IgD-negative memory B cell (primary cell): ENCODE measurements at regions not wholly inside any gene's neighbourhood (a gene's known extent, or its start where the extent isn't known, plus 50 kb on each side); places are given as distances from the start of the nearest gene placed in this dataset.

Experiments
- H3K27ac Mint-ChIP-seq, 3 donors: one replicate each; pipeline ENCODE4 v1.8.0; 2020 to 2022; ENCODE audit warnings: mild to moderate bottlenecking in 3 of 3, mixed read lengths in 3 of 3, moderate library complexity in 1 of 3
- H3K27me3 Mint-ChIP-seq: one replicate; pipeline ENCODE4 v1.8.0; 2021; ENCODE audit warnings: mixed read lengths
- H3K36me3 Mint-ChIP-seq: one replicate; pipeline ENCODE4 v1.8.0; 2020; ENCODE audit warnings: mild to moderate bottlenecking, mixed read lengths
- H3K4me1 Mint-ChIP-seq, 3 donors: one replicate each; pipeline ENCODE4 v1.8.0; 2020 to 2022; ENCODE audit warnings: mixed read lengths in 3 of 3, mild to moderate bottlenecking in 1 of 3
- H3K4me3 Mint-ChIP-seq, 4 donors: one replicate each; pipeline ENCODE4 v1.8.0; 2020 to 2022; ENCODE audit warnings: mild to moderate bottlenecking in 4 of 4, mixed read lengths in 4 of 4, moderate library complexity in 3 of 4
- H3K9me3 Mint-ChIP-seq, 3 donors: one replicate each; pipeline ENCODE4 v1.8.0; 2020 to 2021; ENCODE audit warnings: mixed read lengths in 3 of 3, mild to moderate bottlenecking in 1 of 3

DNA sequence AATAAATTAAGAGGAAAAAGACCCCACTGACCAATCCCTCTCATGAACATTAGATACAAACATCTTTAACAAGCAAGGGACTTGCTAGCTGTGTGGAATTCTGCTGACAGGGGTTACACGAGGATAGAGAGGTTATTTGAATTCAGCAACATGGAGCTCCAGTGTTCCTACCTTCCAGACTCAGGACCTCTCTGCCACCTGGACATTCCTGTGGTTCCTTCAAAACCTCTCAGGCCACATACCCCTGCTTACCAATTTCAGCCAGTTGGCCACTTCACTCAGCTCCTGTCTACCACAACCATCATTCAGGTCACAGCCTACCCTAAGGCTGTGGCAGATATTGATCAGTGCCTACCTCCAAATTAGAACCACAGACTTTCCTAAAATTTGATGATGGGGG lies 147.5 kb downstream of the RRAGC start:
- no peaks in the 10 kb centered on the region for H3K4me1 Mint-ChIP-seq
- H3K36me3 Mint-ChIP-seq, result peaks cover 2% of the 10 kb centered on the region
- no peak overlapping the region for H3K27ac Mint-ChIP-seq
- H3K9me3 Mint-ChIP-seq, result peaks cover 0 to 7% (median 0%) of the 10 kb centered on the region in 3 donors
- peaks cover 1% of the 10 kb centered on the region for H3K27me3 Mint-ChIP-seq
- no peak overlapping the region for H3K4me3 Mint-ChIP-seq

DNA sequence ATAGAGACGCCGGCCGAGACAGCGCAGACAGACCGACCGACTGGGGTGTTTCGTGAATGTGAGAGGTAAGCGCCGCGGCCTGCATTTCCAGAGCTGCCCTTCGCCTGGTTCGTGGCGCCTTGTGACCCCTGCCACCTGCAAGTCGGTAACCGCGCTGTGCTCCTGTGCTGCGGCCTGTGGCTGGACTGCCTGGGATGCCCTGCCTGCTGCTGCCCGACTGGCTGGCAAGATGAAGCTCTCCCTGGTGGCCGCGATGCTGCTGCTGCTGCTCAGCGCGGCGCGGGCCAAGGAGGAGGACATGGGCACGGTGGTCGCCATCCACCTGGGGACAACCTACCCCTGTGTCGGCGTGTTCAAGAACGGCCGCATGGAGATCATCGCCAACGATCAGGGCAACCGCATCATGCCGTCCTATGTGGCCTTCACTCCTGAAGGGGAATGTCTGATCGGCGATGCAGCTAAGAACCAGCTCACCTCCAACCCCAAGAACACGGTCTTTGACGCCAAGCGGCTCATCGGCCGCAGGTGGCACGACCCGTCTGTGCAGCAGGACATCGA lies 150.8 kb downstream of the RRAGC start:
- peaks cover 5% of the 10 kb centered on the region for H3K27me3 Mint-ChIP-seq
- H3K4me3 Mint-ChIP-seq, result no peak overlapping the region
- H3K9me3 Mint-ChIP-seq, result peaks cover 2 to 16% (median 14%) of the 10 kb centered on the region in 3 donors
- no peak overlapping the region for H3K27ac Mint-ChIP-seq
- no peaks in the 10 kb centered on the region for H3K4me1 Mint-ChIP-seq
- H3K36me3 Mint-ChIP-seq, result no peaks in the 10 kb centered on the region

DNA sequence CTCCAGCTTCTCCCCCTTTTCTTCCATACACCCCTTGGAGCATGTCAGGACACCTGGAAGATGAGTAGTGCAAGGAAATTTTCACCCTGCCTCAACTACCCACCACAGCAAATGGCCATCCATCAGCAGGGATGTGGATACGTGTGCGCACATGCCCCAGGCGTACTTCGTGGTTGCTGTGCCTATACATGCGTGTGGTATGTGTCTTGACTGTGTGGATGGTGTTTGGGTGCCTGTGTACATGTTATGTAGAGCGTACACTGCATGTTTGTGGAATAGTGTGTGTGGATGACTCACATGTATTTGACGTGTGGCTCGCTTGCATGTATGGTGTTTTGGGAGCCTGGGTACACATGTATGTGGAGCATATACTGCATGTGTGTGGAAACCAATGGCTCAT lies 158.5 kb downstream of the RRAGC start:
- no peak overlapping the region for H3K27ac Mint-ChIP-seq
- no peaks in the 10 kb centered on the region for H3K4me1 Mint-ChIP-seq
- no peak overlapping the region for H3K4me3 Mint-ChIP-seq
- H3K36me3 Mint-ChIP-seq, result peaks cover 5% of the 10 kb centered on the region
- peaks cover 3 to 16% (median 6%) of the 10 kb centered on the region in 3 donors for H3K9me3 Mint-ChIP-seq
- peaks cover 2% of the 10 kb centered on the region for H3K27me3 Mint-ChIP-seq

DNA sequence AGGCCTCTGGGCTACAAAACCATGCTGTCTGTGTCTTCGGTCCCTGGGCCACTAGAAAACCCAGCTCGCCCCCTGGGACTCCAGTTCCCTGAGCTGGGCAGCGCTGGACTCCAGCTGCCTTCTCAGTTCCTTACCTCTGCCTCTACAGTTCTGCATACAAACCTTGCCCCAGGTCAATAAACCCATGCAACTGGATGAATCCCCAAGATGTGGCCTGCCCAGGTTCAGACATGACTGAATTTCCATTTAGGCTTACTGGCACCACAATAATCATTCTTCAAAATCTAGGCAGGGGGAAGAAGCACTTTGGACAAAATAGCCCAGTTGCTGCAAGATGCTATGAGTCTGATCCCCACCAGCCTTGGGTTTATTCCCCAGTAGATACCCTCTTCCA lies 159.5 kb downstream of the RRAGC start:
- peaks cover 2% of the 10 kb centered on the region for H3K27me3 Mint-ChIP-seq
- H3K4me1 Mint-ChIP-seq, result no peaks in the 10 kb centered on the region
- peaks cover 3 to 8% (median 4%) of the 10 kb centered on the region in 3 donors for H3K9me3 Mint-ChIP-seq
- peaks cover 5% of the 10 kb centered on the region for H3K36me3 Mint-ChIP-seq
- H3K27ac Mint-ChIP-seq, result no peak overlapping the region
- H3K4me3 Mint-ChIP-seq, result no peak overlapping the region

DNA sequence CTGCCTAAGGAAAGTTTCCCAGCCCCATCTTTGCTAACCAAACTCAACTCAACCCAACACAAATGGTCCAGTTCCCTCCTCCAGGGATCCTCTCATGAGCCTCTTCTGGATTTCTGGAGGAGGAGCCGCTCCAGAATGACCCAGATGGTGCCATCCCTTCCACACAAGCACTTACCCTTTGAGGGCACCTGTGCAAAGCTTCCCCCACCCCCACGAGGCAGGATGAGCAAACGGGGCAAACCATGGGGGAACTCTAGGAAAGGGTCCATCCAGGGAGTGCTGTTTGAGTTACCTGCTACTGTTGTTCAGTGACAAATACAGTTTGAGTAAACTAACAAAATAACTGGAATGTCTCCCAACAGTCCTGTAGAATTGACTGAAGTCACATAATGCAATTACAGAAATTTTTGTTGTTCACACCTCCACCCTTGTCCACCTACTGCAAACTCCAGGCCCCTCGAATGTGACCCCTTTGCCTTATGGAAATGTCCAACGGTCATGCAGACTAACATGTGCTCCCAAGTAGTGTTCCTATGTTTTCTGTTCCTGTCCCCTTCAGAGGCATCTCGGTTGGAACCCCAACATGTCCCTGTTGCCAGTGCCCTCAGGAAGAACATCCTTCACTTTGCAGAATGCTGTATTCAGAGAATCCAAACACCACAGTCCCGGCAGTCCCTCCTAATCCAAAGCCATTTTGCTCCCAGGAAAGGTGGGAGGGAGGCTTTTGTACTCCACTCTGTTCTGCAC lies 160.1 kb downstream of the RRAGC start:
- peaks cover 5% of the 10 kb centered on the region for H3K36me3 Mint-ChIP-seq
- H3K4me1 Mint-ChIP-seq, result no peaks in the 10 kb centered on the region
- no peak overlapping the region for H3K27ac Mint-ChIP-seq
- H3K4me3 Mint-ChIP-seq, result no peak overlapping the region
- peaks cover 2% of the 10 kb centered on the region for H3K27me3 Mint-ChIP-seq
- H3K9me3 Mint-ChIP-seq, result peaks cover 3 to 10% (median 4%) of the 10 kb centered on the region in 3 donors

DNA sequence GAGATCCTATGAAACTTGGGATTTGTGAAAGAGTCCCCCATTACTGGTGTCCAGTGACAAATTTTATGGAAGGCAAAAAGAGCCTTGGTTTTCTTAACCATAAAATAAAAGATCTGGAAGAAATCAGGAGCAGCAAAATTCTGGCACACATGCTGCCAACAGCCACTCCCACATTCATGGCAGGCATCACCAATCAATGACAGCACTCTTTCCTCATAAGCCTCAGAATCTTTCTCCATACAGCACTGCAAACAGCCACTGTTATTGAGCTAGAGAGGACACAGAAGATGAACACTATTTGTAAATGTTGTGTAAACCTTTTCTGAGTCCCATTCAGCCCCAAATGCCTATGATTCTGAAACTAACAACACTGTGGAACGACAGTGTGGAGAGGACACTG lies 162.2 kb downstream of the RRAGC start:
- H3K36me3 Mint-ChIP-seq, result peaks cover 1% of the 10 kb centered on the region
- no peaks in the 10 kb centered on the region for H3K4me1 Mint-ChIP-seq
- H3K9me3 Mint-ChIP-seq, result peaks cover 3 to 13% (median 6%) of the 10 kb centered on the region in 3 donors
- peaks cover 12% of the 10 kb centered on the region for H3K27me3 Mint-ChIP-seq
- H3K27ac Mint-ChIP-seq, result no peak overlapping the region
- H3K4me3 Mint-ChIP-seq, result no peak overlapping the region

DNA sequence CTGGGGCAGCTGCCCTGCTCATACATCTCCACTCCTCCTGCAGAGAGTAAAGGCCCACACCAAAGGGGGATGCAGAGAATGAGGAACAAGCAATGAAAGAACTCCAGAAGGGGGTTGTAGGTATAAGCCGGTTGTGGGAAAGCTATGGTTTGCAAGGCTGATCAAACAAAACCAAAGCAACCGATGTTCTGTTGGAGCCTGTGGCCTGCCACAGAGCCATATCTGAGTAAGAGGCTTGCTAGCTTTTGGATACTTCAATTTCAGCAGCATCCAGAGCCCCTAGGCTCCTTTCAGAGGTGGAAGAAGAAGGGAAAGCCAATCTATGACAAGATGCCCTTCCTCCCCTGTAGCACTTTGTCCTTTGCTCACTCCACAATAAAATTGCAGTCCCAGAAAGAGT lies 163.2 kb downstream of the RRAGC start:
- peaks cover 9 to 18% (median 9%) of the 10 kb centered on the region in 3 donors for H3K9me3 Mint-ChIP-seq
- no peaks in the 10 kb centered on the region for H3K4me1 Mint-ChIP-seq
- no peak overlapping the region for H3K27ac Mint-ChIP-seq
- peaks cover 12% of the 10 kb centered on the region for H3K27me3 Mint-ChIP-seq
- peaks cover 1% of the 10 kb centered on the region for H3K36me3 Mint-ChIP-seq
- no peak overlapping the region for H3K4me3 Mint-ChIP-seq

DNA sequence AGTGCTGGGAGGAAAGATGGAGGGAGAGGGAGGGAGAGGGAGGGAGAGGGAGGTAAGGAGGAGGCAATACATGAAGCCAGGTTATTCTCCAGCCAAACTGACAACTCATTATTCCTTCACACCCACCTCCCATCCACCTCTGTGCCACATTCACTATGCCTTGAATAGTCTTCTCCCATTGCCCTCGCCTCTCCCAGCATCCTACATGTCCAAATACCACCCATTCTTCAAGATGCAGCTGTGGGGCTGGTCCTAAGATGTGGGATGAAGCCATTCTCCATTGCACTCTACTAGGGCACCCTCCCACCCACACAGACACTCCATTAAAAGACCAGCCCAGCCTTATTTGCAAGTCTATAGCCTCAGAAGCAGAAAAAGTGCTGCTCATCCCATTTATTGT lies 165.8 kb downstream of the RRAGC start:
- Mint-ChIP-seq H3K36me3 (no peaks in the 10 kb centered on the region), H3K9me3 (peaks cover 6 to 19% (median 9%) of the 10 kb centered on the region in 3 donors), H3K4me1 (no peaks in the 10 kb centered on the region), H3K4me3 (no peak overlapping the region), H3K27ac (no peak overlapping the region), H3K27me3 (peaks cover 14% of the 10 kb centered on the region)

DNA sequence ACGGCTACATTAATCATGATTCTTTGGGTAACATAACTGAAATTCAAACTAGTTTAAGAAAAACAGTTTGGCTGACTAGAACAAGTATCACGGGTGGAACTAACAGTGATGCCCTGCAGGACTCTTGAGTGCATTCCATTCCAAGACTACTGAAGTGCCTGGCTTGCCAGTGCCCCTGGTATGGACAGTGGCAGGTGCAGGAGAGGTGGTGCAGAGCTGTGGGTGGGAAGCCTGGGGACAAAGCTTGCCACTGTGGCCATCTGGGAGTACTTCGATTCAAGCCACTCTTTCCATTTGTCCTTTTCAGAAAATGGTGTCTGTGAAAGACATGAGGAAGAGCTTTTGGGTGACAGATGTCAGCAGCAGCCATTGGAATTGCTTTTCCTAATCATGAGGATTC lies 166.5 kb downstream of the RRAGC start:
- peaks cover 18% of the 10 kb centered on the region for H3K27me3 Mint-ChIP-seq
- H3K36me3 Mint-ChIP-seq, result no peaks in the 10 kb centered on the region
- peaks cover 5 to 19% (median 7%) of the 10 kb centered on the region in 3 donors for H3K9me3 Mint-ChIP-seq
- no peak overlapping the region for H3K27ac Mint-ChIP-seq
- H3K4me1 Mint-ChIP-seq, result no peaks in the 10 kb centered on the region
- no peak overlapping the region for H3K4me3 Mint-ChIP-seq

DNA sequence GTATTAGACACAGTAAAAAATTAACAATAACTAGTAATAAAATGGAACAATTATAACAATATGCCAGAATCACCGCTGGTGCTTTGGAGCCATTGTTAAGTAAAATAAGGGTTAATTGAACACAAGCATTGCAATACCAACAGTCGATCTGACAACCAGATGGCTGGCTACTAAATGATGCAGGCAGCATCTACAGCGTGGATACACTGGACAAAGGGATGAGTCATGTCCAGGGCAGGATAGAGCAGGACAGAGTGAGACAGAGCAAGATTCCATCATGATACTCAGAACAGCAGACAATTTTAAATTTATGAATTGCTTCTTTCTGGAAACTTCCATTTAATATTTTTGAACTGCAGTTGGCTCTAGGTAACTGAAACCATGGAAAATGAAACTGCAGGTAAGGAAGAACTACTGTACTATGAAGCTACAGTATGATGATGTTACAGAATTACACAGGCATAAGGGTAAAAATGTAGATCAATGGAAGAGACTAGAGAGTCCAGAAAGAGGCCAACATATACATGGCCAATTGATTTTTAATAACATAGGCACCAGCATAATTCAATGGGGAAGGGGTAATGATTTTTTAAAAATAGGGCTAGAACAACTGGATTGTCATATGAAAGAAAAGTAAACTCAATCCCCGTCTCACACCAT lies 168.7 kb downstream of the RRAGC start:
- H3K27ac Mint-ChIP-seq, result no peak overlapping the region
- peaks cover 5 to 19% (median 7%) of the 10 kb centered on the region in 3 donors for H3K9me3 Mint-ChIP-seq

DNA sequence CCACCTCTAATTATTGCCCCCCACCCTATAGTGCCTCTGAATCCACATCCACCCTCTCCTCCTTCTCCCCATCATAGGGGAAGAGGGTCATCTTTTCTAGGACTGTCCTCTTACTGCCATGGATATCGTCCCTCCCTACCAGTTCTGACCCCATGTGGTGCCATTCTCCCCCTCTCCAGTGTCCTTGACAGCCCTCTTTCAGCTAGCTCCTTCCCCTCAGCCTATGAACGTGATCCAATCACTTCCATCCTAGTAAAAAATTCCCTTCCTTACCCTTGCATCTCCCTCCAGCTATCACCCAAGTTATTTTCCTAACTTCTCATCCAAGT lies 172.7 kb downstream of the RRAGC start:
- Mint-ChIP-seq H3K4me1 (no peaks in the 10 kb centered on the region), H3K4me3 (no peak overlapping the region), H3K9me3 (peaks cover 4 to 11% (median 4%) of the 10 kb centered on the region in 3 donors), H3K27ac (no peak overlapping the region), H3K27me3 (peaks cover 13% of the 10 kb centered on the region), H3K36me3 (peaks cover 2% of the 10 kb centered on the region)

More for the DNA sequence above, 168.7 kb downstream of the RRAGC start:
- H3K4me1 Mint-ChIP-seq, result no peaks in the 10 kb centered on the region
- H3K27me3 Mint-ChIP-seq, result peaks cover 25% of the 10 kb centered on the region
- peaks cover 2% of the 10 kb centered on the region for H3K36me3 Mint-ChIP-seq
- H3K4me3 Mint-ChIP-seq, result no peak overlapping the region

DNA sequence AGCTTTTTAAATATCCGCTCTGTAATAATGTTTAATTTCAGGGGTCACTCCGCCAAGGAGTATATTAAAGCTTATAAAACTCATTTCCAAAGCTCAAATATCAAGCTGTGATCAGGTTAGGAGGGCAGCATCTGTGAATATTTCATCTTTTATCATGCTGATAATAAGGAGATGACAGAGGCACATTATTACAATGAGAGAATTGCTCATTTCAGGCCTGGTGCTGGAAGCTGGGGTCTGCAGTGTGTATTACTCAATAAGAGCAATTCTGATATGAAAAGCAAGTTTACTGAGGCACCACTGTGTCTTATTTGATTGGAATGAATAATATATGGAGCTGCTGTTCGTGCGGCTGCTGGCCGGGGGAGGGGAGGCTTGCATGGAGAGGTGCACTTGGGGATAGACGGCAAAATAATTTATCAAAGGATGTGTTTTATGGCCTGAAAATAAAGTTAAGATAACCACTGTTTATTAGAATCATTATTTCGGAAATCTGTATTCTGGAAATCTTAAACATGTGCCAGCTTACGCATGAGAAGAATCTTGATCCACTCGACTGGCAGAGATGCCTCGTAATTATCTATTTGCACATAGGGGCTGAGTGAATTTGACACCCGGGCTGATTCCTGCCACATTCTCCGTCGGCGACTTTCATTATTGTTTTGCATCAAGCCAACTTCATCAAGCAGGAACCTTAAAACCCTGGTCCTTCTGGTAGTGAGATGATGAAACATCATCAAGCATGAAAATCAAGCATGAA lies 173.2 kb downstream of the RRAGC start:
- no peak overlapping the region for H3K4me3 Mint-ChIP-seq
- peaks cover 13% of the 10 kb centered on the region for H3K27me3 Mint-ChIP-seq
- no peaks in the 10 kb centered on the region for H3K4me1 Mint-ChIP-seq
- peaks cover 0 to 7% (median 0%) of the 10 kb centered on the region in 3 donors for H3K9me3 Mint-ChIP-seq
- H3K27ac Mint-ChIP-seq, result no peak overlapping the region
- H3K36me3 Mint-ChIP-seq, result peaks cover 2% of the 10 kb centered on the region

DNA sequence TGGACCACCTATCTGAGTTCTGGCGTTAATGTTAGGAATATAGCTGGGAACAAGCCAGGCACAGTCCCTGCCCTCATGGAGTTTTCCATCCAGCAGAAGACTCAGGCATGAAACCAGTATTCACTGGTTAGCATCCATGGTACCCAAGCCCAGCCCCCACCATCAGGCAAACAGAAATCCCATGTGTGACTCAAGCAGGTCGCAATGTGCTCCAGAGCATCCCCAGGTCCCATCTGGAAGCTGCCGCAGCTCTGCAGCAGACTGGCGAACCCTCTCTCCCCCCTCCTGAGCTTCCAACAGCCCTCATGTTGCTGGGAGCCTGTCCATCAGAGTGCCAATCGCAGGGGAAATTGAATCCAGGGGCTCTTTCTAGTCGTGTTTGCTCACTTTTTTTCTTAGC lies 174.2 kb downstream of the RRAGC start:
- Mint-ChIP-seq H3K27ac (no peak overlapping the region), H3K4me3 (no peak overlapping the region), H3K9me3 (no peaks in the 10 kb centered on the region), H3K36me3 (peaks cover 2% of the 10 kb centered on the region), H3K4me1 (no peaks in the 10 kb centered on the region), H3K27me3 (peaks cover 13% of the 10 kb centered on the region)

DNA sequence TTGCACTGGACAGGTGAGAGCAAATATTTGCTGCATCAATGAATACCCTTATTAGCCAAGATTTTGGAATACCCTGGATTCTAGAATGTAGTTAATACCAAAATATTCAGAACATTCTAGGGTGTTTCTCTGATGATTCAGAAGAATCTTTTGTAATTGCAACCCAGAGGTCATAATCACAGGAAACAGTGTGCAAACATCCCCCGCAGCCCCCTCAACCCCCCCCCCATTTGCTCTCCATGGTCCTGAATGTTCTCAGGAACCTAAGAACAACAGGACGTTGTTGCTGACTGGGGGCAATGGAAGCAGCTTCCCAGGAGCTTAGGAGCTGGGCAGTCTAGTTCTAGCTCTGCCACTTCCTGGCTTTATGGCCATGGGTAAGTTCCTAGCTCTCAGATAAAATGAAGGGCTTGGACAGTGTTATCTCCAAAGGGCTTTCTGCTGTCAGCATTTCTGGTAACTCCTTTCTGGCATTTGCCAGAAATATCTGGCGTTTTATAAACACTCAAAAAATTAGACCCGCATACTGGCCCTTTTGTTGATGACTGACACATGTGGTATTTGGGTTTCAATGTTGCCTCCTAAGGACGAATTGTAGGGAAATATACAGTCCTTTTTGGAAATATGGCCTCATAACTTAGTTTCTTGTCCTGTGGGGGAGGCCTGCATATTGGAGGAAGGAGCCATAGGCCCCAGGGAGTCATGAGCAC lies 178.6 kb downstream of the RRAGC start:
- Mint-ChIP-seq H3K36me3 (no peaks in the 10 kb centered on the region), H3K27me3 (no peaks in the 10 kb centered on the region), H3K9me3 (no peaks in the 10 kb centered on the region), H3K4me1 (no peaks in the 10 kb centered on the region), H3K4me3 (no peak overlapping the region), H3K27ac (no peak overlapping the region)

DNA sequence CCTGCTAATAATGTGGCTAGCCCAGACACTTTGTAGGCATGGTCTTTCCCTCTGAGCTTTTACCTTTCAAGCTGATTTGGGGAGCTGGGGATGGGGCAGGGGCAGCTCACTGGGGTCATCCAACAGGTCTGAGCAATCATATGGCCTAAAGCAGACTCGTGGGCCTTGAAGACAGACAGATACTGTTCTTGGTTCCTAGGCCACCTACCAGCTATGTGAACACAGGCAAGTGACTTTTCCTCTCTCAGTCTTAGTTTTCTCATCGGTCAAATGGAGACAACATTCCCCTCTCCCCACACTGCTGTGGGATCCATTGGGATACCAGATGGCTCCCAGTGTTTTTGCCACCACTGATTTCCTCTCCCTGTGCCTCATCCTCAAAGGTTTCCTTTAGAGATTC lies 181.8 kb downstream of the RRAGC start:
- Mint-ChIP-seq H3K27me3 (no peaks in the 10 kb centered on the region), H3K4me1 (no peaks in the 10 kb centered on the region), H3K9me3 (no peaks in the 10 kb centered on the region), H3K36me3 (no peaks in the 10 kb centered on the region), H3K4me3 (no peak overlapping the region), H3K27ac (no peak overlapping the region)
